Left renal cortex interstitium (tissue), 4 donors: ENCODE measurements at regions not wholly inside any gene's neighbourhood (a gene's known extent, or its start where the extent isn't known, plus 50 kb on each side); places are given as distances from the start of the nearest gene placed in this dataset.
"Not testable (repeated sequence)": the region's sequence is repeated elsewhere in the genome, so short reads cannot be mapped to it uniquely, and the experiment has no call there.

ENCODE experiments used
- DNase-seq, 4 donors: peaks; one replicate each; pipeline ENCODE4 v3.0.0-alpha.2; 2013; ENCODE audit warnings: low read depth in 4 of 4, low spot score in 2 of 4, missing footprints in 1 of 4

DNA sequence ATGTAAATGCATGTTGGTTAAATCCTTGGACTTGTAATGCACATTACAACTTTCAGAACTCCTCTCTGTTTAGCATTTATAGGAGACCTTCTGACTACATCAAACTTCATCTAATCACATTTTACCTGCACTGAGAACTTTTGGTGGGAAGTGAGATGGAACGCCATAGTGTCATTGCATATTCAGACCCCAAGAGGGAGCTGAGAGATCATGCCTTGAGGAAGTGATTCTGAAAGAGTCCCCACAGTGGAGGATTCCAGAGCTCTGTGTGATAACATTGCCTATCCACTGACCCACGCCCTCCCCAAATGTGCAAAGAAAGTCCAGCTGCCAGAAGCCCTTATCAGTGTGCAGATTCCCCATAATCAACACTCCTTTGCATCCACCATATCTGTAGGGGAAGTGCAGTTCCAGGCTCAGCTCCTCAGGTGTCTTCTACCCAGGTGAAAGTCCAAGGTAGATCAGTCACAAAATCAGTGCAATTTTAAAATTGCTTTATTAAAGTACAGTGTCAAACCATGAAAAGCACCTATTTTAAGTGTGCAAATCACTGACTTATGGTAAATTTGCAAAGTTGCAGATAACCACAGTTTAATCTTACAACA is 212.4 kb downstream of the RPIA start:
- DNase-seq = peak in 1 of 4 donors; percentile 20

GRCh38 chr2:88913280-88913679 is 221.8 kb downstream of the RPIA start:
- DNase-seq = no peak

- DNase-seq = no peak
Observed at GRCh38 chr2:88919087-88919738, 227.7 kb downstream of the RPIA start.

GRCh38 chr2:88920399-88920798 is 228.9 kb downstream of the RPIA start:
- DNase-seq = not testable (repeated sequence)

DNA sequence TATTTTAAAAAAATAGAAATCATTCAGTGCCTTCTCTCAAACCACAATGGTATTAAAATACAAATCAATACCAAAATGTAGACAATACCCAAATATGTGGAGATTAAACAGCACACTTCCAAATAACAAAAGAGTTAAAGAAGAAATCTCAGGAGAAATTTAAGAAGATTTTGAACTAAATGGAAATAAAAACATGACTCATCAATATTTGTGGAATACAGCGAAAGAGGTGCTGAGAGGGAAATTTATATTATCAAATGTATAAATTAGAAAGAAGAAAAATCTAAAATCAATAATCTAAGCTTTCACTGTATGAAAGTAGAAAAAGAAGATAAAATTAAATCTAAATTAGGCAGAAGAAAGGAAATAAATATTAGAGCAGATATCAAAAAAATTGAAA is 233.1 kb downstream of the RPIA start:
- no peak for DNase-seq

DNA sequence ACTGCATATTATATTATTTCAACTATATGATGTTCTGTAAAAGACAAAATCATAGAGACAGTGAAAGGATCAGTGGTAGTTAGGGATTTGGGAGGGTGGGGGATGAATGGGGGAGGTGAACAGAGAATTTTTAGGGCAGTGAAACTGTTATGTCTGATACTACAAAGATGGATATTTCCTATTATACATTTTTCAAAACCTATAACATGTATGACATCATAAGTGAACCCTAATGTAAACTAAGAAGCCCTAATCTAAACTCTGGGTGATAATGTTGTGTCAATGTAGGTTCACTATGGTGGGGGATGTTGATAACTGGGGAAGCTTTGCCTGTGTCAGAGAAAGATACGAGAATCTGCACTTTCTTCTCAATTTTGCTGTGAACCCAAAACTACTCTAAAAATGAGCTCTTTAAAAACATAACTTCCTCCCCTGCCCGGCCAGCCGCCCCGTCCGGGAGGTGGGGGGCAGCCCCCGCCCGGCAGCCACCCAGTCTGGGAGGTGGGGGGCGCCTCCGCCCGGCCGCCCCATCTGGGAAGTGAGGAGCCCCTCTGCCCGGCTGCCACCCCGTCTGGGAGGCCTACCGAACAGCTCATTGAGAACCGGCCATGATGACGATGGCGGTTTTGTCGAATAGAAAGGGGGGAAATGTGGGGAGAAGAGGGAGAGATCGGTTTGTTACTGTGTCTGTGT is 234.4 kb downstream of the RPIA start:
- DNase-seq = no peak

GRCh38 chr2:88927128-88927527 is 235.7 kb downstream of the RPIA start:
- no peak for DNase-seq

DNA sequence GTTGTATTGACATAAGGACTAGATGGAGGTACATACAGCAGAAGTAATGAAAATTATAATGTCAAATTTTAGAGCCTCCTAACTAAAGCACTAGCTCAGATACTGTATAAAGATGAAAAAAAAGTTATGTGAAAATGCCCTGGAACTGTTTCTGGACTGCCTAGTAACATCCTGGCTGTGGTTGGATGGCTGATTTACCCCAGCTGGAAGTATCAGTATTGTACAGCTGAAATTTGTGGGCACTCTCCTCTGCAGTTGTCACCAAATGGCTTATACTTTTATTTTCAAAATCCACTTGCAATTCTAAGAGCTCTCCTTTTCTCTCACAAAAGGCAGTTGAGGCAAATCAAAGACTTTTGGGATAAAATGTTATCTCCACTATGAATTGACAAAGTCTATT is 239.2 kb downstream of the RPIA start:
- DNase-seq = no peak

GRCh38 chr2:88932686-88933085 is 241.2 kb downstream of the RPIA start:
- no peak for DNase-seq

- no peak for DNase-seq
Observed at GRCh38 chr2:88933091-88933490, 241.6 kb downstream of the RPIA start.

DNA sequence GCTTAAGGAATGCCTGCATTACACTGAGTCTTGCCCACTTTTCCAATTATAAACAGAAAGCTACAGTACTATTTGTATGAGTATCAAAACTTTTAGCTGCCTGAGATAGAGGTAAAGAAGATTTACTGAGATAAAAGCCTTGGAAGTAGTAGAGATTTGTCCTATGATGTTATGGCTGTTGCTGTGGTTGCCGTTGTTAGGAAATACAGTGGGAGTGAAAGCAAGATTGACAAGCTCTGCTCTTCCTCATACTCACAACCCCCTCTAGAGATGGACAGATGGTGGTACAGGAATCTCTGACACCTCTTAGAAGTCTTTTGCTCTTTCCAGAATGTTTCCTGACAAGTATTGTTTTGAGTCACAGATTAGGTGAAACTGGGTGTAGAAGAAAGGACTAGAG is 242.5 kb downstream of the RPIA start:
- peak in 1 of 4 donors; percentile 21 for DNase-seq

DNA sequence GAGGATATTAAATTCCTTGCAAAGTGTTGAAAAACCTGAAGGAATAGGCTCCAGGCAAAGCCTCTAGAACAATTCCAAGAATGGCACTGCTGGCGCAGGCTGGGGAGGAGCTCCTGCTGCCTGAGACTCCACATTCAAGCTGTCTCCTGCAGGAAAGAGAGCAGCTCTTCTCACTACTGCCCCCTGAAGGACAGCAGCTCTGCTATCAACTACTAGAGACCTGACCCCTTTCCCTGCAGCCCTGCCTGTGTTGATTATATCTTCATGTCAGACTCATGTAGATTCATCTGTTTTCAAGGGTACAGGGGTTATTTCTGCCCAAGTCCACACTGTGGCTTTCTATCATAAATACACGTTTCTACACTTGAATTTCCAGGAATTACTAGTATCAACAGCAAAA is 249.7 kb downstream of the RPIA start:
- DNase-seq = not testable (repeated sequence)

- DNase-seq = no peak
Observed at GRCh38 chr2:88942798-88943197, 251.3 kb downstream of the RPIA start.

GRCh38 chr2:88949336-88949735 is 257.9 kb downstream of the RPIA start:
- DNase-seq = no peak

GRCh38 chr2:88950010-88950409 is 258.5 kb downstream of the RPIA start:
- no peak for DNase-seq

DNA sequence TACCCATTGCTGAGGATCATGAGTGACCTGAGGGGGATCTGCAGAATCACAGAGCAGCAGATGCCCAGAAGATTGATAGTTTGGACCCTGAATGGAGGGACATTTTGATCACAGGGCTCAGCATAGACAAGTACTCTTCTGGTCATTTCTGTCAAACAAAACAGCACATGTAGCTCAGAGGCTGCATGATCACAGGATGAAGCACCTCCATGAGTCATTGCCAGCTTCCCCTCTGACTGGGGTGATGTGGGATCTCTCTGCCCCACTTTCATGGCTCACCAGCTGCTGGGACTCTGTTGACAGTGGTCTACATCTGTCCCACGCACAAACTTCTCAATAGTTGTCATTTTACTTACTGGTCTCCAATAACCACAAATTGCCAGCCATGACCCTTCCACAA is 264.1 kb downstream of the RPIA start:
- no peak for DNase-seq

GRCh38 chr2:88959480-88960204 is 268.2 kb downstream of the RPIA start:
- no peak for DNase-seq

- not testable (repeated sequence) for DNase-seq
Observed at GRCh38 chr2:88961323-88961722, 269.9 kb downstream of the RPIA start.

GRCh38 chr2:88967844-88968243 is 276.4 kb downstream of the RPIA start:
- no peak for DNase-seq

GRCh38 chr2:88978011-88978410 is 286.5 kb downstream of the RPIA start:
- DNase-seq = not testable (repeated sequence)

GRCh38 chr2:88978446-88978845 is 287.0 kb downstream of the RPIA start:
- DNase-seq = not testable (repeated sequence)
